H9 (cell line): ENCODE measurements at regions not wholly inside any gene's neighbourhood (a gene's known extent, or its start where the extent isn't known, plus 50 kb on each side); places are given as distances from the start of the nearest gene placed in this dataset.

ENCODE experiments used
- DNase-seq: peaks from one replicate; pipeline ENCODE4 v3.0.0-alpha.2; 2017
- H2AFZ ChIP-seq: one replicate; pipeline ENCODE4 v1.6.1; 2013; ENCODE audit warnings: mild to moderate bottlenecking, low read length, control low read depth, moderate library complexity
- H2AK5ac ChIP-seq: 2 replicates; pipeline ENCODE4 v1.6.1; 2013; ENCODE audit warnings: low read length, control low read depth, mixed read lengths; ENCODE audit not compliant: insufficient read length
- H2BK120ac ChIP-seq: one replicate; pipeline ENCODE4 v1.6.1; 2013; ENCODE audit warnings: low read depth, mild to moderate bottlenecking, low read length, control low read depth, inconsistent platforms; ENCODE audit not compliant: poor library complexity, severe bottlenecking
- H2BK12ac ChIP-seq: 2 replicates; pipeline ENCODE4 v1.6.1; 2013; ENCODE audit warnings: low read length, control low read depth, mixed read lengths, low read depth; ENCODE audit not compliant: insufficient read length
- H2BK15ac ChIP-seq: 2 replicates; pipeline ENCODE4 v1.6.1; 2013; ENCODE audit warnings: low read depth, low read length, control low read depth
- H2BK20ac ChIP-seq: one replicate; pipeline ENCODE4 v1.6.1; 2013; ENCODE audit warnings: low read depth, mild to moderate bottlenecking, low read length, control low read depth, inconsistent platforms; ENCODE audit not compliant: poor library complexity, severe bottlenecking
- H2BK5ac ChIP-seq: 2 replicates; pipeline ENCODE4 v1.6.1; 2013; ENCODE audit warnings: low read length, control low read depth, mixed read lengths; ENCODE audit not compliant: insufficient read length
- H3K14ac ChIP-seq: 2 replicates; pipeline ENCODE4 v1.6.1; 2013; ENCODE audit warnings: low read length, control low read depth; ENCODE audit not compliant: insufficient read depth
- H3K18ac ChIP-seq: 2 replicates; pipeline ENCODE4 v1.6.1; 2013; ENCODE audit warnings: low read depth, mild to moderate bottlenecking, mixed read lengths, low read length, control low read depth; ENCODE audit not compliant: insufficient read length
- H3K23ac ChIP-seq: 2 replicates; pipeline ENCODE4 v1.6.1; 2013; ENCODE audit warnings: low read length, control low read depth, mixed read lengths, low read depth; ENCODE audit not compliant: insufficient read length
- H3K23me2 ChIP-seq: 2 replicates; pipeline ENCODE4 v1.6.1; 2013; ENCODE audit warnings: low read depth, mild to moderate bottlenecking, mixed read lengths, low read length, control low read depth; ENCODE audit not compliant: insufficient read length, poor library complexity, severe bottlenecking
- H3K27ac ChIP-seq: 2 replicates; pipeline ENCODE4 v1.5.1; 2013; ENCODE audit warnings: low read length, control low read depth, mixed read lengths, low read depth; ENCODE audit not compliant: insufficient read length
- H3K27me3 ChIP-seq: 2 replicates; pipeline ENCODE4 v1.6.1; 2013; ENCODE audit warnings: low read length, control low read depth, inconsistent platforms; ENCODE audit not compliant: insufficient read depth
- H3K4ac ChIP-seq: 2 replicates; pipeline ENCODE4 v1.6.1; 2013; ENCODE audit warnings: low read depth, mild to moderate bottlenecking, control low read depth, inconsistent platforms, low read length, moderate library complexity
- H3K4me1 ChIP-seq: 2 replicates; pipeline ENCODE4 v1.6.1; 2013; ENCODE audit warnings: low read length, control low read depth, inconsistent platforms; ENCODE audit not compliant: insufficient read depth
- H3K4me2 ChIP-seq: 2 replicates; pipeline ENCODE4 v1.6.1; 2013; ENCODE audit warnings: low read length, control low read depth, mixed read lengths; ENCODE audit not compliant: insufficient read length, insufficient read depth
- H3K56ac ChIP-seq: 2 replicates; pipeline ENCODE4 v1.6.1; 2013; ENCODE audit warnings: low read depth, mild to moderate bottlenecking, mixed read lengths, low read length, control low read depth; ENCODE audit not compliant: insufficient read length
- H3K79me1 ChIP-seq: 2 replicates; pipeline ENCODE4 v1.6.1; 2013; ENCODE audit warnings: low read depth, mild to moderate bottlenecking, moderate library complexity, low read length, control low read depth, inconsistent platforms; ENCODE audit not compliant: insufficient read depth, poor library complexity, severe bottlenecking
- H3K79me2 ChIP-seq: 2 replicates; pipeline ENCODE4 v1.6.1; 2013; ENCODE audit warnings: low read length, control low read depth, inconsistent platforms; ENCODE audit not compliant: insufficient read depth
- H3K9ac ChIP-seq: 2 replicates; pipeline ENCODE4 v1.6.1; 2013; ENCODE audit warnings: low read length, control low read depth, mixed read lengths; ENCODE audit not compliant: insufficient read length; ENCODE audit errors: extremely low read depth
- H3K9me3 ChIP-seq: one replicate; pipeline ENCODE4 v1.6.1; 2013; ENCODE audit warnings: low read depth, low read length, inconsistent platforms; ENCODE audit not compliant: control insufficient read depth
- H3T11ph ChIP-seq: one replicate; pipeline ENCODE4 v1.6.1; 2013; ENCODE audit warnings: mild to moderate bottlenecking, low read length, control low read depth, inconsistent platforms
- H4K20me1 ChIP-seq: one replicate; pipeline ENCODE4 v1.6.1; 2013; ENCODE audit not compliant: control insufficient read depth, insufficient read length, insufficient read depth
- H4K5ac ChIP-seq: 2 replicates; pipeline ENCODE4 v1.6.1; 2013; ENCODE audit warnings: low read depth, mild to moderate bottlenecking, mixed read lengths, low read length, control low read depth; ENCODE audit not compliant: insufficient read length
- H4K8ac ChIP-seq: replicated peaks from 2 replicates; pipeline ENCODE4 v1.6.1; 2013; ENCODE audit warnings: low read length, control low read depth, mixed read lengths, low read depth; ENCODE audit not compliant: insufficient read length
- H4K91ac ChIP-seq: 2 replicates; pipeline ENCODE4 v1.6.1; 2013; ENCODE audit warnings: low read depth, mild to moderate bottlenecking, moderate library complexity, mixed read lengths, low read length, control low read depth; ENCODE audit not compliant: insufficient read length
- H3K27ac Mint-ChIP-seq, 3 experiments: 2 replicates in 2 of 3; 3 replicates in 1 of 3; pipeline ENCODE4 v1.8.0; 2020 to 2021; ENCODE audit warnings: mixed read lengths in 3 of 3, mild to moderate bottlenecking in 1 of 3, moderate library complexity in 1 of 3
- H3K27me3 Mint-ChIP-seq: 2 replicates; pipeline ENCODE4 v1.8.0; 2021; ENCODE audit warnings: low read depth, mild to moderate bottlenecking, moderate library complexity, mixed read lengths
- H3K36me3 Mint-ChIP-seq, 3 experiments: 2 replicates in 2 of 3; 3 replicates in 1 of 3; pipeline ENCODE4 v1.8.0; 2020 to 2021; ENCODE audit warnings: low read depth in 3 of 3, mixed read lengths in 3 of 3; ENCODE audit not compliant: insufficient read depth in 1 of 3
- H3K4me1 Mint-ChIP-seq, 2 experiments: 2 replicates each; pipeline ENCODE4 v1.8.0; 2020; ENCODE audit warnings: mixed read lengths in 2 of 2
- H3K4me3 Mint-ChIP-seq, 2 experiments: 2 replicates in 1 of 2; 3 replicates in 1 of 2; pipeline ENCODE4 v1.8.0; 2020 to 2021; ENCODE audit warnings: mild to moderate bottlenecking in 2 of 2, mixed read lengths in 2 of 2, moderate library complexity in 1 of 2
- H3K9me3 Mint-ChIP-seq, 2 experiments: 2 replicates in 1 of 2; 3 replicates in 1 of 2; pipeline ENCODE4 v1.8.0; 2020; ENCODE audit warnings: mild to moderate bottlenecking in 2 of 2, mixed read lengths in 2 of 2, moderate library complexity in 1 of 2
- CTCF ChIP-seq: fragments of 200-600 bp; sonication (generic); conservative IDR thresholded peaks from 3 replicates; pipeline ENCODE4 v1.8.0; 2021; ENCODE audit warnings: antibody characterized with exemption, mild to moderate bottlenecking
- WGBS: extraction: QIAGEN DNeasy Blood & Tissue Kit; methylation state at CpG from one replicate; pipeline ENCODE4 v1.1.7; 2013; ENCODE audit warnings: missing lambda C conversion rate, low lambda C conversion rate, mixed read lengths; ENCODE audit not compliant: insufficient read length; ENCODE audit errors: extremely low coverage; 5-methylcytosine and 5-hydroxymethylcytosine counted together

GRCh38 chr4:185088899-185089298 is 54.2 kb upstream of the SLC25A4 start:
- Histone ChIP-seq H3K18ac (no peak overlapping the region), H3K56ac (no peak overlapping the region), H3K27ac (no peak overlapping the region), H3K4me2 (no peak overlapping the region), H2BK5ac (no peak overlapping the region), H4K5ac (no peak overlapping the region), H3K14ac (no peak overlapping the region), H3K27me3 (no peaks in the 10 kb centered on the region), H3K23ac (no peak overlapping the region), H2AFZ (no peak overlapping the region), H3K4me1 (peaks cover 5% of the 10 kb centered on the region), H3K4ac (no peak overlapping the region), H4K20me1 (no peaks in the 10 kb centered on the region), H3T11ph (no peak overlapping the region), H2BK15ac (no peak overlapping the region), H4K91ac (no peak overlapping the region), H3K23me2 (no peaks in the 10 kb centered on the region), H2BK120ac (no peak overlapping the region), H3K9me3 (no peaks in the 10 kb centered on the region), H3K9ac (no peak overlapping the region), H4K8ac (no peak overlapping the region), H2BK12ac (no peak overlapping the region), H3K79me1 (no peaks in the 10 kb centered on the region), H3K79me2 (no peaks in the 10 kb centered on the region), H2AK5ac (no peak overlapping the region), H2BK20ac (no peak overlapping the region)
- Mint-ChIP-seq H3K4me1 (peaks cover 5 to 23% of the 10 kb centered on the region in 2 experiments; a peak in 3 of 4 replicates), H3K27me3 (no peaks in the 10 kb centered on the region), H3K36me3 (no peaks in the 10 kb centered on the region), H3K27ac (no peak overlapping the region), H3K9me3 (no peaks in the 10 kb centered on the region), H3K4me3 (no peak overlapping the region)
- WGBS, result no CpG with 5 or more reads among the region's 6 CpGs
- DNase-seq, result no peak
- no peak for TF ChIP-seq CTCF
